ENCODE measurements at regions not wholly inside any gene's neighbourhood (a gene's known extent, or its start where the extent isn't known, plus 50 kb on each side); places are given as distances from the start of the nearest gene placed in this dataset.

DNA sequence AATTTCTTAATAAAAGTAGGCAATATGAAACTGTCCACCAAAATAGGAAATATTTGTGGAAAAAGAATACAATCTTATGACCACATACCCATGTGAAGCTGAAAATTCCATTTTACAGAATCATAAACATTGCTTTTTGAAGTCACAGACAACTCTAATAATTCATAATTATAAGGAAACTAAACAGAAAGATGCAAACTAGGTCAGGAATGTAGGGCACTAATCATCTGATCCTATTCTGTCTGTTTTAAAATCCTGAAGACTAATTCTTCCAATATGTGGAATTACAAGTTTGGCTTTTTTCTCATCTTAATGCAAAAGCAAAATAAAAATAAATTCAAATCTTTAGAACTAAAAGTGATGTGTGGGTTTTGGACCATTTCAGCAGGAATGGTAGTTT is 528.6 kb downstream of the LTN1 start:
- no peak for DNase-seq (ENCODE audit: low read depth, low spot score)

DNA sequence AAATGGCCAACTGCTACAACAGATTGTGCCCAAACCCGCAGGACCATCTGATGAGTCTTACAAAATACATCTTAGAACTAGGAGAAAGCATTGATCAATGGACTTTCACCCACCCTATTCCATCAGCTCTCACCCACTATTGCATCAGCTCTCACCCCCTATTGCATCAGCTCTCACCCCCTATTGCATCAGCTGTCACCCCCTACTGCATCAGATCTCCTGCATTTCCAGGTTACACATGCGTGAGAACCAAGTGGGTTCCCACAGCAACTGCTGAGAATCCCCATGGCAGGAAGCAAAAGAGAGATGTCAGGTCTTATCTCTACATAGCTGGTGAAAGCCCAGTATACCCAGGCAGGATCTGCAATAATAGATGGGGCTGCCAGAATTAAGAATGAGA is 533.5 kb downstream of the LTN1 start:
- no peak for DNase-seq (ENCODE audit: low read depth, low spot score)

DNA sequence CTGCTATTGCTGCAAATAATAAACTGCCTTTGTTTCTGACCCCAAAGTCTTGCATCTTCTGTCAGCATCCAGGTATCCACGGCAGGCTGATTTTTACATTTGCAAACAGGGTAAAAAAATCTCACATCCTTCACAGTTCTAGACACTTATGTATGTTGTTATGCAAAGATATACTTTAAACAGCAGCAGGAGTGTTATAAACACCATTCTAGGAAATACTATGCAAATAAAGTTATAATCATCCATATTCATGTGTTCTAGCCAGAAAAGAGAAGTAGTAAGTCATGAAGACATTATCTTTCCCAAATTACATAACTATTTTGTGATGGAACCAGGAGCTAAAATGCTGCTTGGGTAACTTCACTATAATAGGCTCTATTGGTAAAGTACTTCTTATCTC is 534.2 kb downstream of the LTN1 start:
- no peak for DNase-seq (ENCODE audit: low read depth, low spot score)

DNA sequence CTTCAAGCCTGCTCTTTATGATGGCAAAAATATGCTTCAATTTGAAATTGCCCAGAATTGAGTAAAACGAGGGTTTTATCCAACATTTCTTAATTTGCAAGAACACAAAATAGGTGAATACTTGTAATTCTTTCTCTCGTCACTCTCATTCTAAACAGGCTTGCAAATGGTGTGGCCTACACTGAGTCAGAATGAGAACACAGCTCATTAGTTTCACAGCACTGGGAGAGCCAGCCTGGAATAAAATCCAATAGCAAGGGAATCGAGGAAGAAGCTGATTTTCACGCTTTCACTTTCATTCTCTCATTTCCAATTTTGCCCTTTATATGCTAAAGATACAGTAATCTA is 537.5 kb downstream of the LTN1 start:
- no peak for DNase-seq (ENCODE audit: low read depth, low spot score)

DNA sequence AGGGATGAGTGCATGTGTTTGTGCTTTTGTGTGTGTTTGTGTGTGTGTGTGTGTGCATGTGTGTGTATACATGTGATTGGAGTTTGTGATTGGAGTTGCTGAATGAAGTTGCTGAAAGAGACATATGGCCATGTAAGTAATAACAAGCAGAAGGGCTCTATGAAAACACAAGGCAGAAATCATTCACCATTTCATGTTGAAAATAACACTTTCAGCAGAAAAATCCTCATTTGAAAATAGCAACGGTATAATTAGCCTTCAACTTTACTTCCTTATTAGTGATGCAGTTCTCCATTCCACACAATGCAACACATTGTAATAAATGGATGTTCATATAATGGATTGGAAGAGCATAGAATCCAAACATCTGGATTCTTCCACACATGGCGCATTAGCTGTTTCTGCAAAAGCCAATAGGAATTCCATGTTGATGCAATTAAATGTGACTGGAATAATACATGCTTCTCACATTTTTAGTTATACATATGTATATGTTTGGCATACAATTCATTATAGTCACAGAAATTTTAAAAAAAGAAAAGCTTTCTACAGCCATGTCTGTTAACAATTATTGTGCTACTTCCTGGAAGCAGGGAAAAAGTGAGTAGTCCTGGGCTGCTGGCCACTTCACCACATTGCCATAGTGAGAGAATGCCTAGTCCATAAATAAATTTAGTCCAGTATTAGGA is 538.0 kb downstream of the LTN1 start:
- DNase-seq (ENCODE audit: low read depth, low spot score) = no peak

DNA sequence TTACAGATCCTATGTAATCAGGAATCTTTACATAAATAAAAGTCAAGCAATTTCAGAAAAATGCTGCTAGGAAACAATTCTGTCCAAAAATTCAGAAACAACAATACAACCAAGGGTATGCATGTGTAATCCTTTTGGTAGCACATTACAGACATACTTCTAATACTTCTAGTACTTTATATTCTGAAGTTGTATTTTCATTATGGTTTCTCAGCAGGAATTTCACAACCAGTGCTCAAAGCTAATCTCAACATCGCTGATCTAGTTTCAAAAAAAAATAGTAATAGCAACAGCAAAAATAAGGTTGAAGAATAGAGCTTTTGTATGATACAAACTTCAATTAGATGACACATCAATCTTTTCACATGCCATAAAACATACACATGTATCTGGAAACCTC is 545.2 kb downstream of the LTN1 start:
- no peak for DNase-seq (ENCODE audit: low read depth, low spot score)

DNA sequence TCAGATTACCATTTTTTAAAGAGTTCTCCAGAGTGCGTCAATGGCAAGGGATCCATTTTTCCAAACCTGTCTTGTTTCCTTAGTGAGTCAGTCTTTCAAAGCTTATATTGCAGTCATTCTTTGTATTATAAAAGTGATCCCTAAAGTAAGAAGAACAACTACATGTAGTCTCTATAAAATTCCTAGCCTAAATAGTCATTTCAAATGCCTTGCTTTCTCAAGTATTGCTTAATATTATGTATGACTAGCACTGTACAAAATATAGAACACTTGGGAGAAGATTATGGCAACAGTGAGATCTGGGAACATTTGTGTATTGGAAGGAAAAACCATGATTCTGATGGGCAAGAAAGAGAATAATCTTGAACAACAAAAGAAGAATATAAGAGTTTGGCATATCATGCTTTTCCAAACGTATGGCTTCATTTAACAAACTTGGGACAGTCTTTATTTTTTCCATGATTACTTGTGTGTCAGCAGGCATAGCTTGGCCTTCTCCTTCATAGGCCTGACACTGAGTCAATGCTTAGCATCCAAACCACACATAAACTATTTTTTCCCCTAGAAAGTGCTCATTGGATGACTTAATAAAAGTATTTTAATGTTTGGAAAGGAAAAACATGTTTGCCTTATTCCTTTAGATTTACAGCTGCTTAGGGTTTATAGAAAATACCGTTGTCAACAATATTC is 547.4 kb downstream of the LTN1 start:
- DNase-seq (ENCODE audit: low read depth, low spot score) = no peak

DNA sequence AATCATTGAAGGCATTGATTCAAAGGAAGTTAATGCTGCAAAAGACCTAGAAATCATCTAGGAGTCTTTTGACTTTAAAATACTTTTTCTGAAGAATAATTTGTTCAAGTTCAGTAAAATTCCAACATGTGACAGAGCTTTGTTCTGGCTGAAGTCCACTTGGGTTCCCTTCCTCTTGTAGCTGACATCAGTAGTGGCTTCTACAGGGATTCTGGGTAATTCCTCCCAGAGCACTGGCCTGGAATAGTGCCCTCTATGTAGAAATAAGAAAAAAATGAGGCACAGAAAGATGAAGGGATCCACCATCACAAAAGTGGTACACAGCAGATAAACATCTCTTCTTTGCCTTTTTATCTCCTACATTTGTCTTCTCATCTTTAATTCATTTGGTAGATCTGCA is 548.1 kb downstream of the LTN1 start:
- no peak for DNase-seq (ENCODE audit: low read depth, low spot score)

DNA sequence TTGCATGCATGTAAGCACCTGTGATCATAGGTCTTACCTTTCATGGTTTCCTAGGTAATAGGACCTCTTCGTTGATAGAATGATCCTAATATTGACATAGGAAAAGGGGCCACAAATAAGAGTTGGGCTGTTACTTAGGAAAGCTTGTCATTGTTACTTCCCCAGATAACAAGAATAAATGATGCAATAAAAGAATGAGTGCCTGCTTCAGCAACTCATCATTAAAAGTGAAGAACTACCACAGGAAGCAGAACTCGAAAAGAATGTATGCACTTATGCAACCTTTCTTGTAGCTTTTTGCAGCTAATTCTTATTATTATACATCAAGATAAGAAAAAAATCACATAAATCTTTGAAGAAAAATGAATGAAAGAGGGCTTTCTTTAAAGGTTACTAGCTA is 548.6 kb downstream of the LTN1 start:
- no peak for DNase-seq (ENCODE audit: low read depth, low spot score)

DNA sequence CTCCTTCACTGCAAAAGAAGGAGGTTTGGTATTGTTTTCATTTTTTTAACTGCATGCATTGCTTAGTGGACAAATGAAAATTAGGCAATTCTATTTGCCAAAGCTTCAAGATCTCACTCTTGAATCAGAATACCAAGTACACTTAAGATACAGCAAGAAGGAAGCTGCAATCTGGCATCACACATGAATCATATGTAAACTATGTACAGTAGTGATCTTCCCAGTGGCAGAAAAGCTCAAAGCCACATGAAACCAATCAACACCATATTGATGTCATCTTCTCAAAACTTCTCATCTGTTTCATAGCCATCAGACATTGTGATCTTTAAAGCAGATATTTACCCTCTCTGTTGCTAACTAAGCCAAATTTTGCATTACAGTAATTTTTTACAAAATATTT is 550.1 kb downstream of the LTN1 start:
- DNase-seq (ENCODE audit: low read depth, low spot score) = no peak

DNA sequence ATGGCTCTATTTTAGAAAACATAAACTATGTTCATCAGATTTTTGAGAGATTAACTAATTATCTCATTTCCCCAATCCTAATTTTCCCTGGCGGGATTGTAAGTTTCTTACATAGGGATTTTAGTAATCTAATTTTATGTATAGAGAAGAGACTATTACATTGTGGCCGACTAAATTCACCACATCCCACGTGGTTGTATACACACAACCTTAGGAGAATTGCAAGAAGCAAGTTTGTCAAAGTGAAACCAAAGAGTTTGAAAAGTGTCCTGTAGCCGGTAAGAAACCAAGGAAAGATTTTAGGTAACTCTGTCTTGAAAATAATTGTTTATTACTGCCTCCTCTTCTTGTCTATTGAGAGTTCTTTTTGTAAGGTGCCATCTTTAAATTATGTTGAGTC is 550.6 kb downstream of the LTN1 start:
- no peak for DNase-seq (ENCODE audit: low read depth, low spot score)

DNA sequence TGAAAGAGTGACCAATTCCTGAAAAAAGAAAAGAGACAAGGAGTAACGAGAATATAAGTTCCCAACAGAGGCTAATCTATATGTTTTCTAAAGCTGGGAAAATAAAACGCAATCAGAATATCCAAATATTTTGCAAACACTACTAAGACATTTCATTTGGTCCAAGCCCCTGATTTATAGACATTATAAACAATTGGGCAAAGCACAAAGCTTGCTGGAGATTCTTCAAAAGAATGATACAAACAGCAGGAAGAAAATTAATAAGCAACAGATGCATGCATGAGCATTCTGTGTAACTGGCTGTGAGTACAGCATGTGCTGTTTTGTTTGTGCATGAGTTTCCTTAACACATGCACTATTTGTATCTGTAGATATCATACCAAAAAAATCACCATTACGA is 552.9 kb downstream of the LTN1 start:
- DNase-seq (ENCODE audit: low read depth, low spot score) = no peak

DNA sequence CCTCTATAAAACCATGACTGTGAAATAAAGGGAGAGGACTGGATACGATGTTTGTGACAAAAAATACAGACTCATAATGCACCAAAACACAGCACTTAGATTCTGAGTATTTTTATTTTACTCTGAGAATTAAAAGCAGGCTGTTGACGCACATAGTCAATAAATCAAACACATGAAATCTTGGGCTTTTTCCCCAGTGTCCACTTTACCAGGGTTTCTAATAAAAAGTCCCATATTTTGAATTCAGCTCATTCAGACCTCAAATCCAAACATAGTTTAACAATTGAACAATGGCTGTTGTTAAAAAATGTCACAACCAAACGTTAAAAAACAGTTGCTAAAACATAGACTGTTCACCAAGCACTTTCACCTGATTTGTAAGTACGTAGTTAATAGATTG is 553.4 kb downstream of the LTN1 start:
- DNase-seq (ENCODE audit: low read depth, low spot score) = no peak

DNA sequence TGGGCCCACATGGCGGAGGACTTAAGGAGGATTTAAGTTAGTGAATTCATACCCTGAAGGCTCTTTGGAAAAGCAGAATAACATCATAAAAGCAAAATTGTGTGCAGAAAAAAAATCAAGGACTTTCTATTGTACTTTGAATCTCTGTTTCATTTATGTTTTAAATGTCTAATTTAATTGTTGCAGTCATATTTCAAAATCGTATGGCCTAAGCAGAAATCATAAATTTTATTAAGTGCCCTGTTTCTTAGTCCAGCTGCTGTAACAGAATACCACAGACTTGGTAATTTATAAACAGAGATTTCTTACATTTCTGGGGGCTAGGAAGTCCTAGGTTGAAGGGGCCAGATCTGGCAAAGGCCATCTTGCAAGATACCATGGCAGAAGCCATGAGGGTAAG is 555.6 kb downstream of the LTN1 start:
- no peak for DNase-seq (ENCODE audit: low read depth, low spot score)

DNA sequence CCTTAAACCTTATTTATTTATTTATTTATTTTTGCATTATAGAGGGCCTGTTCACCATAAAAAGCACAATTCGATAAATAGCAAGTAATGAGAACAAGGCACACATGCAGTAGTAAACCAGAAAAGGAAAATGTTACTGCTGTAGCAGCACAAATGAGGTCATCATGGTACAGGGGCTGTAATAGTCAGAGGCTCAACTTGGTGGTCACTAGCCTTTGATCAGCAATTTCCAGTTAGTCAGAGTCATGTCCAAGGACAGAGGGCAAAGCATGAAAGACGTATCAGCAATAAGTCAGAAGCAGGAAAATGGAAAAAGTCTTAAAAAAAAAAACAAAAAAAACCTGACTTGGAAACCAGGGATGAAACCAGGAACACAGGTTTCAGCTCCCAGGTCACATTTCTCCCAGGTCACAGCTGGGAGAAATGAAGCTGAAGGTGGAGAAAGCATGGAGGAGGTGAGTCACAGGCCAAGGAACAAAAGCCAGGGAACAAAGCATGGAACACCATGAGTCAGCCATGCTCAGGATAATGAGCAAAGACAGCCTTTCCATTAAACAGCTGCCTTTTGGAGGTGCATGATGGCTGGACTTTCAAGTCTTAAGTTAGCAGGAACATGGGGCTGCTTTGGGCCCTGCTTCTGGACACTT is 556.3 kb downstream of the LTN1 start:
- no peak for DNase-seq (ENCODE audit: low read depth, low spot score)

DNA sequence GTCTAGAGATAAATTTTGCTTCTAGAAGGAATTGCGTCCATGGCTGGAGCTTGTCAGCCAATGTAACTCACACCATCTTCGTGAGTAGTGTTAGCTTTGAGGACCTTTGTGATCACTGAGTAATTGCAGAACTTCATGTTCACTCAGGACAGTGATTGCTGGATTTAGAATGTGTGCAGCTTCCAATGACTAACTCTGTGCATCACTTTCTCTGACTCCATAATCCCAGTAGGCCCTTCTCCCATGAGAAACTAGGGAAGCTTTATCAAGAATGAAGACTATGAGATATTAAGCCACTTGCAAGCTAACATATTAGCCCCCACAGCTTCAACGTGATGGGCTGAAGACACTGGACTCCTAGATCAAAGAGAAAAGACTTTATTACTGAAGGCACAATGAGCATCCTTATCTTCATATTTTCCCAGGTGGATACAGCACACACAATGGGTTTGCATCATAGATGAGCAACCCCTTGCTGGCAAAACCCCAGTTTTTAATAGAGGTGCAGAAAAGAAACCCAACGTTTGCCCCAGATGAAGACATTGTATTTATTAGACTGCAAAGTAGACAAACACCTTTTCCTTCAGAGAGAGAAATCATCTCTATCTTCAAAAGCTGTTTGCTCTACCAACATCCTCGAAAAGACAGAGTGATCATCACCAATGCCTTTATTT is 561.0 kb downstream of the LTN1 start:
- no peak for DNase-seq (ENCODE audit: low read depth, low spot score)

DNA sequence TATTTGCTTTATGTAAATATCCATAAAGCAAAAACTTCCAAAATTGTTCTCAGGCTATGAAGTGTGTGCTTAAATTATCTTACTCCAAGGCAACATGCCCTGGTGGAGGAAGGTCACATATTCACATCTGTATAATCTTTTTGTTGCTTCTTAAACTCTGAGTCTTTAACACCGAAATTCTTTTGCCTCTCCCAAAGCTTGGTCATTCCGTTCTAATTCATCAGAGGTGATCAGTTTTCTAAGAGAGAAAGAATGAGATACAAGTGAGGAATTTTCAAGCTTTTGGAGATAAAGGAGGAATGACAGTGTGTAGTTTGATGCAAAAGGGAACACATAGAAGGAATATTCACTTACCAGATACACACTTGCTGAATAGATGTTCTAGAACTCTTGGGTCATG is 561.7 kb downstream of the LTN1 start:
- DNase-seq (ENCODE audit: low read depth, low spot score) = no peak

DNA sequence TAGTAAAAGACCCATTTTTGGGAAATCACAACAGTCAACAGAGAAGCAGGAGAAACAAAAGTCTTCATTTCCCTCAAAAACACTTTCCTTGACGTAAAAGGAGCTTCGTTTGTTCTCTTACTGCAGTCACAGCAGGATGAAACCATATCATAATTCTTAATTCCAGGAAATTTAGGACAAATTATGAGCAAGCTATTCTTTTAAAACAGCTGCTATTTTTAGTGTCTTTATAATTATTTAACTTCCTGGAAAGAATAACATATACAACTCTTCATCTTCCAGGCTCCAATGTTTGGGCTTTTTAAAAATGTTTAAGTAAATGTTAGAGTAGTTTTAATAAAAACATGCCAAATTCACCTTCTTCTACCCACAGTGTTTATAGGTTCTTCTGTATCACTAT is 563.5 kb downstream of the LTN1 start:
- DNase-seq (ENCODE audit: low read depth, low spot score) = no peak

DNA sequence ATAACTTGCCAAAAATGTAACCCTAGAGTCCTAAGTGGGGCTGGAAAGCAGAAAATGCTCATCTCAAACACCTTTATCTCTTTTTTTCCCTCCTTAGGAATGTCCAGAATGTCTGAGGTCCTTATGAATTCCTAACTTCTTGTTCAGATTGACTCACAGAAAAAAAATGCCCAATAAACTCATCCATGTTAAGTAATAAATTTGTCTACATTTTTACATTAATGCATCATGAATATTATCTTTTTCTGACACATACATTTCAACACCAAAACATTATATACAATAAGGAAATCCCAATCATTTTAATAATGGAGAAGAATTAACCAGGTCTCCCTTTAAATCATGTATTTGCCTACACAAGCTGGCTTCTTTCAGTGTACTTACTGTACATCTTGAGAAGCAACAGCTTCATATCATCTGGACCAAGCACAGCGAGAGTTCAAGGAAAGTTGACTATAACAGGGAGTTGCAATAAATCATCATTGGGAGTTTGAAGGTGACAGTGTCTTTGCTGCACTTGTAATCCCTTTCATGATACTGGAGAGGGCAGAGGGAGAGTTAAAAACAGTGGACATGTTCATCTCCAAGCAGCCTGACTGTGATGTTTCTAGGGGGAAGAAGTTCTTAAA is 565.2 kb downstream of the LTN1 start:
- DNase-seq (ENCODE audit: low read depth, low spot score) = no peak

DNA sequence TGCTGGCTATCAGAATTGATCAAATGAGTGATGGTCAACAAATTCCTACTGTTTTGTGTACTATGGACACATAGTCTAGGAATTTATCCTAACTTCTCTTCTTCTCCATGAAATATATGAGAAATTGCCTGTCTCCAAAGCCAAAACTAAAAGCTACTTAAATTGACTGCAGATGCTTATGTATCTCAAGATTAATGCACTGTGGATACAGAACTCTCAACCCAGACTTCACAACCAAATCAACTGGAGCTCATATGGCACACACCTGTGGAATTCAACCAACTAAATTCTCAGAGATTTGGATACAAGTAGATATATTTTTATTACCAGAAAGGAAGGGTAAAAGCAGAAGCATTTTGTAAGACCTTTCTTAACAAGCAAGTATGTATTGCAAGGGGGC is 566.1 kb downstream of the LTN1 start:
- DNase-seq (ENCODE audit: low read depth, low spot score) = no peak

DNA sequence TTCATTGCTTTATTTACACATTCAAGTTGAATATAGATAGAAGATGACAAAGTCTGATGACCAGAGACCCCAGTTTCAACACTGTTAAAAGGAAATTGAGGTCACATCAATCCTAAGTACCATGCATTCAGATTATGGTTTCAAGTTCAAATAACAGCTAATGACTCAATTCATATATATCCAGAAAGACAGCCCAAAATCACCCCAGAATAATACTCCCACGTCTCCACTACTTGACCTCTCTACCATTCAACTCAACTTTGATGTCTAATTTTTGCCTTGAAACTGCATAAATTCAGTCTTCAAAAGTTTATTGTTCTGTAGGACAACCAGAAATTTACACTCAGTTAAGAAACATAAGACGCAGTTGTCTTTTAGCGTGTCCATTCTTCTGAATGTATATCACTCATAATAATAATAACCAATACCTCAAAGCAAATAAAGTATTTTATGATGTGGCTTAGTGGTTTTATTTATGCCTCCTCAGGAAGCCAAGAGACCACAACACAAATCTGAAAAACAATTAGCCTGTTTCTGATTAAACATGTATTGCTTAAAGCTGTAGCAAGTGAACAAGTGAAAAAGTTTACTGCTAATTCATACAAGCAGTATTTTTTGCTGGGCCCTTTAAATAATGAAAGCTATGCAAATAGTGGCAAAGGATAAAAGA is 569.0 kb downstream of the LTN1 start:
- DNase-seq (ENCODE audit: low read depth, low spot score) = no peak

Data from iPS DF 19.7 (cell line).